Spleen (tissue), 11 donors: ENCODE measurements at regions not wholly inside any gene's neighbourhood (a gene's known extent, or its start where the extent isn't known, plus 50 kb on each side); places are given as distances from the start of the nearest gene placed in this dataset.

Source experiments
- DNase-seq: peaks from one replicate; pipeline ENCODE4 v3.0.0-alpha.2; 2020
- H3K27ac ChIP-seq, 8 donors: fragments of 200-600 bp; sonication (generic) in 7 of 8; 1 replicate in 4 of 8; 2 replicates in 4 of 8; pipeline versions ENCODE4 v1.5.0 to v1.8.0; 2016 to 2021; ENCODE audit warnings: inconsistent platforms in 4 of 8, mild to moderate bottlenecking in 4 of 8, moderate library complexity in 1 of 8
- H3K27me3 ChIP-seq, 7 donors: fragments of 200-600 bp; sonication (generic) in 6 of 7; replicated peaks in 1 of 7; 1 replicate in 4 of 7; 2 replicates in 3 of 7; pipeline versions ENCODE4 v1.5.0 to v1.8.0; 2016 to 2021; ENCODE audit warnings: inconsistent platforms in 3 of 7, mild to moderate bottlenecking in 1 of 7
- H3K36me3 ChIP-seq, 6 donors: fragments of 200-600 bp; sonication (generic) in 5 of 6; 1 replicate in 4 of 6; 2 replicates in 2 of 6; pipeline versions ENCODE4 v1.5.0 to v1.8.0; 2016 to 2021; ENCODE audit warnings: inconsistent platforms in 2 of 6
- H3K4me1 ChIP-seq, 6 donors: fragments of 200-600 bp; sonication (generic) in 5 of 6; 1 replicate in 3 of 6; 2 replicates in 3 of 6; pipeline versions ENCODE4 v1.5.0 to v1.8.0; 2016 to 2021; ENCODE audit warnings: inconsistent platforms in 3 of 6
- H3K4me3 ChIP-seq, 8 donors: fragments of 200-600 bp; sonication (generic) in 7 of 8; 1 replicate in 4 of 8; 2 replicates in 4 of 8; pipeline versions ENCODE4 v1.5.0 to v1.8.0; 2016 to 2021; ENCODE audit warnings: inconsistent platforms in 4 of 8, mild to moderate bottlenecking in 4 of 8, moderate library complexity in 2 of 8
- H3K9me3 ChIP-seq, 8 donors: fragments of 200-600 bp; sonication (generic) in 7 of 8; 1 replicate in 4 of 8; 2 replicates in 4 of 8; pipeline versions ENCODE4 v1.5.0 to v1.8.0; 2016 to 2021; ENCODE audit warnings: inconsistent platforms in 4 of 8
- CTCF ChIP-seq, 11 experiments: fragments of 200-600 bp in 7 of 11; fragments of 450-650 bp in 4 of 11; sonication (generic) in 4 of 11; IDR thresholded peaks in 8 of 11; conservative IDR thresholded peaks in 3 of 11; 1 replicate in 7 of 11; 2 replicates in 4 of 11; pipeline versions ENCODE4 v1.4.0 to v1.8.0; 2016 to 2021; ENCODE audit warnings: antibody characterized with exemption in 11 of 11, inconsistent platforms in 4 of 11, mild to moderate bottlenecking in 1 of 11
- POLR2A ChIP-seq, 3 donors: fragments of 450-650 bp; IDR thresholded peaks; one replicate each; pipeline ENCODE4 v1.5.1; 2017; ENCODE audit warnings: antibody characterized with exemption in 3 of 3, mild to moderate bottlenecking in 1 of 3
- POLR2AphosphoS5 ChIP-seq, 3 donors: sonication (generic); formaldehyde crosslinking; IDR thresholded peaks; one replicate each; pipeline ENCODE4 v1.5.1; 2017; ENCODE audit warnings: antibody characterized with exemption in 3 of 3
- WGBS, 5 donors: extraction: QIAGEN DNeasy Blood & Tissue Kit in 3 of 5; methylation state at CpG; one replicate each; pipeline versions ENCODE4 v1.1.5 to v1.1.7; 2013 to 2018; 5-methylcytosine and 5-hydroxymethylcytosine counted together
- intact Hi-C: fragments of 100-400 bp; cut with DNase I; formaldehyde crosslinking; loops from one replicate; pipeline ENCODE4 v1.15.0; 2023; ENCODE audit warnings: low total_unique reads
- donor health status: healthy with polysubstance abuse.
- donor health status: DM: no; HTN: no; CAD: no; lungs with moderate emphysema.
- donor health status: DM: no; HTN: no; CAD: no.
- donor health status: Bipolar disorder and iron deficiency.
- donor health status: healthy.
- donor health status: DM: no; HTN: no; CAD: no.
- donor health status: DM: yes; HTN: yes; CAD: no.

- H3K27me3 ChIP-seq: peaks cover 0 to 5% (median 0%) of the 10 kb centered on the region in 7 donors
- WGBS, 5 donors: 11 to 51% (median 21%) methylated on average over 4 of the region's 4 CpGs
- no peaks in the 10 kb centered on the region for H3K9me3 ChIP-seq
- intact Hi-C loops: no loop called here
- H3K27ac ChIP-seq: no peak overlapping the region
- no peak overlapping the region for H3K4me3 ChIP-seq
- no peaks in the 10 kb centered on the region for H3K4me1 ChIP-seq
- DNase-seq: no peak
- TF ChIP-seq CTCF (IDR thresholded peaks at IDR 0.05 in 8 of 11, conservative IDR thresholded peaks at IDR 0.05 in 3 of 11) (no peak), POLR2AphosphoS5 (IDR thresholded peaks at IDR 0.05) (no peak), POLR2A (IDR thresholded peaks at IDR 0.05) (no peak)
- H3K36me3 ChIP-seq: no peaks in the 10 kb centered on the region
Observed at GRCh38 chr13:91168386-91168711, 179.1 kb upstream of the MIR17HG start.

DNA sequence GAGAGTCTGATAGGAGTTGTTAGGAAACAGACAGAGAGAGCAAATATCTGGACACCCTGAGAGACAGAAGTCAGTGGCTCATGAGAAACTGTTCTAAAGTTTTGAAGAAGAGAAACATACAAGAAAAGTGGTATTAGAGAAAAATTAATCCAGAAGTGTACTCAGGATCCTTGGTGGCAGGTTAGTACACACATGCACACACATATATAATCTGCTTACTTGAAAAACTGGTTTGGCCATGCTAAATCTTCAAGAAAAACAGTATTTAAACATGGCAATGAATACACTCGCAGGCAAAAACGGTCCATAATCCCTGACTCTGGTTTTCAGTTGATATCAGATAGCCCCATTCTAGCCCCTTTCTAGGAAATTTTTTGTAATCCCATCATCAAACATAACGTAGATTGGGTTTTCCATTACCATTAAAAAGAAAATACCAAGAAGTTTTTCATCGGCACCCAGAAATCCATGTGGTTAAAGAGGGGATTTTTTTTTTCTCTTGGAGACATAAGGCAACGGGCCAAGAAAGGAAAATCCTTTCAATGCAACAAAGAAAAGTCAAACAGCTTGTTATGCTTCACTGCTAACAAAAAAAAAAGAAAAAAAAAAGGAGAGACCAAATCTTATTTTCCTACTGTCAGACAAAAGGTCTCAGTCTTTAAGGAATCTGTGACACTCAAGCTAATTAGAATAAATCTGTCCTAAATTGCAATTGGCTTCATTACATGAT, 178.0 kb upstream of the MIR17HG start:
- TF ChIP-seq POLR2AphosphoS5 (IDR thresholded peaks at IDR 0.05) (no peak), POLR2A (IDR thresholded peaks at IDR 0.05) (no peak), CTCF (IDR thresholded peaks at IDR 0.05 in 8 of 11, conservative IDR thresholded peaks at IDR 0.05 in 3 of 11) (no peak)
- Histone ChIP-seq H3K27me3 (peaks cover 0 to 10% (median 0%) of the 10 kb centered on the region in 7 donors), H3K36me3 (no peaks in the 10 kb centered on the region), H3K4me3 (no peak overlapping the region), H3K9me3 (no peaks in the 10 kb centered on the region), H3K27ac (no peak overlapping the region), H3K4me1 (no peaks in the 10 kb centered on the region)
- 78 to 86% (median 82%) methylated on average over 5 of the region's 5 CpGs for WGBS, 5 donors
- DNase-seq: no peak
- intact Hi-C loops: no loop called here

DNA sequence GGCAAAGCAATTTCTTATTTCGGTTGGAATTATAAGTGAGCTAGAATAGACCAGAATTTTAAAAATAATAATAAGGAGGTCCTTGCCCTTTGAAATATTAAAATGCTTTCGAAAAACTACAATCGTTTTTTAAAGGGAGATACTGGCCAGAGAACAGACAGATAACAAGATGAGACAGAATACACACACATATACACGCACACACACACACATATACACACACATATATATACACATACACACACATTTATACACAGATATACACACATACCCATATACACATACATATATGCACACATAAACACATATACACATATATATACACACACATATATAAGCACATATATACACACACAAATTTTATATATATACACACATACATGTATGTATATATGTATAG, 175.3 kb upstream of the MIR17HG start:
- no peaks in the 10 kb centered on the region for H3K36me3 ChIP-seq
- no peak for DNase-seq
- H3K9me3 ChIP-seq: no peaks in the 10 kb centered on the region
- H3K4me1 ChIP-seq: peaks cover 0 to 6% (median 3%) of the 10 kb centered on the region in 6 donors
- TF ChIP-seq CTCF (IDR thresholded peaks at IDR 0.05 in 8 of 11, conservative IDR thresholded peaks at IDR 0.05 in 3 of 11) (no peak), POLR2A (IDR thresholded peaks at IDR 0.05) (no peak), POLR2AphosphoS5 (IDR thresholded peaks at IDR 0.05) (no peak)
- intact Hi-C loops: no loop called here
- H3K4me3 ChIP-seq: no peak overlapping the region
- no peak overlapping the region for H3K27ac ChIP-seq
- WGBS, 5 donors: 70 to 92% (median 79%) methylated on average over 4 of the region's 4 CpGs
- peaks cover 0 to 20% (median 10%) of the 10 kb centered on the region in 7 donors for H3K27me3 ChIP-seq

- no peak for TF ChIP-seq CTCF (IDR thresholded peaks at IDR 0.05 in 8 of 11, conservative IDR thresholded peaks at IDR 0.05 in 3 of 11)
- no peak for TF ChIP-seq POLR2A (IDR thresholded peaks at IDR 0.05)
- TF ChIP-seq POLR2AphosphoS5 (IDR thresholded peaks at IDR 0.05): no peak
- DNase-seq: no peak
- Histone ChIP-seq H3K9me3 (no peaks in the 10 kb centered on the region), H3K4me3 (peak overlapping the region in 7 of 8 donors; percentile 0 to 63 (median 17)), H3K4me1 (peaks cover 0 to 6% (median 3%) of the 10 kb centered on the region in 6 donors), H3K27ac (no peak overlapping the region), H3K27me3 (peaks cover 0 to 19% (median 10%) of the 10 kb centered on the region in 7 donors), H3K36me3 (no peaks in the 10 kb centered on the region)
- 8 to 20% (median 20%) methylated on average over 20 to 52 of the region's 52 CpGs for WGBS, 5 donors
- intact Hi-C loops: no loop called here
Observed at GRCh38 chr13:91174886-91175501, 172.5 kb upstream of the MIR17HG start.
